ENCODE measurements at regions not wholly inside any gene's neighbourhood (a gene's known extent, or its start where the extent isn't known, plus 50 kb on each side); places are given as distances from the start of the nearest gene placed in this dataset.

DNA sequence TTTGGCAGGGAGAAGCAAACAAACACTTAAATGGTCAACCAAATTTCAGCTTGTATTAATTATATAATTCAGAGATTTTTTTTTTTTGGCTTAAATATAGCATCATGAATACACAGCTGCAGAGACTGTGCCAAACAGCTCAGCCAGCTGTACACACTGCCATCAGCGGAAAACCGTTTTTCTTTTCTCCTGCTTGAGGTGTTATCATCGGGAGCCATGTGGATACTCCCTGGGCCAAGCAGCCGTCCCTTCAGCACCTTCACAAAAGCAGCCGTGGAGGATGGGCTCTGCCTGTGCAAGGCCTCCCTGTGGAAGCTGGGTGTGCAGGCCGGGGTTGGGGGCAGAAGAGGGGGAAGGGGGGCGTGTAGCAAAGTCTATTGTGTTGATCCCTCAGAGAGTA is 85.0 kb downstream of the NUF2 start:
- no peak for TF ChIP-seq POLR2AphosphoS5 (IDR thresholded peaks at IDR 0.05; ENCODE audit: low read depth, low read length)
- no peak for TF ChIP-seq POLR2A (IDR thresholded peaks at IDR 0.05; ENCODE audit: low read depth, low read length)
- no peak for TF ChIP-seq TAF1 (IDR thresholded peaks at IDR 0.05; ENCODE audit: low read depth, low read length)
- no peak for TF ChIP-seq SPI1 (IDR thresholded peaks at IDR 0.05; ENCODE audit: low read depth, low read length)
- no peak for TF ChIP-seq PAX5 (IDR thresholded peaks at IDR 0.05; ENCODE audit: insufficient read depth, low read length, severe bottlenecking)
